GM19025 (cell line): ENCODE measurements at regions not wholly inside any gene's neighbourhood (a gene's known extent, or its start where the extent isn't known, plus 50 kb on each side); places are given as distances from the start of the nearest gene placed in this dataset.
"Not testable (repeated sequence)": the region's sequence is repeated elsewhere in the genome, so short reads cannot be mapped to it uniquely, and the experiment has no call there.

Experiments used
- ATAC-seq: cut with Tn5 transposase; IDR thresholded peaks from one replicate; pipeline ENCODE4 v1.9.1; 2021; ENCODE audit warnings: mild to moderate bottlenecking, low read depth, moderate library complexity; ENCODE audit not compliant: unreplicated experiment

GRCh38 chr18:8882632-8883408 lies 177.5 kb downstream of the MTCL1 start:
- no peak for ATAC-seq

DNA sequence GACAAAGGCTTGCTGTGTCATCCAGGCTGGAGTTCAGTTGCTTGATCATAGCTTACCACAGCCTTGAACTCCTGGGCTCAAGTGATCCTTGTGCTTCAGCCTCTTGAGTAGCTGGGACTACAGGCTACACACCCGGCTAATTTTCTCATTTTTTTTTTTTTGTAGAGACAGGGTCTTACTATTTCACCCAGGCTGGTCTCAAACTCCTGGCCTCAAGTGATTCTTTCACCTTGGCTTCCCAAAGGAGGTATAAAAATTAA lies 178.0 kb downstream of the MTCL1 start:
- ATAC-seq: no peak

GRCh38 chr18:8887877-8888276 lies 182.5 kb downstream of the MTCL1 start:
- ATAC-seq: not testable (repeated sequence)

DNA sequence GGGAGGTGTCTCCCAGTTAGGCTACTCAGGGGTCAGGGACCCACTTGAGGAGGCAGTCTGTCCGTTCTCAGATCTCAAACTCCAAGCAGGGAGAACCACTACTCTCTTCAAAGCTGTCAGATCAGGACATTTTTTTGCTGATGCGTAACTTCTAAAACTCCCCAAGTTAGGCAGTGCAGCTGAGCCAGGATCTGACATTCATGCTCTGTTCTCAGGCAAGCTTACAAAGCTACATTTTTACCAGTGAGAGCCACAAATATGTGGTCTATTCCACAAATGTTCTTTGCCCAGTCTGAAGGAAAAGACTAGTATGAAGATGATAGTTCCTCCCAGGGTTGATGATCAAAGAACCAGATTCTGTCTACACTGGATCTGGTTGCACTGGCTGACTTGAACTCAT lies 184.1 kb downstream of the MTCL1 start:
- no peak for ATAC-seq

DNA sequence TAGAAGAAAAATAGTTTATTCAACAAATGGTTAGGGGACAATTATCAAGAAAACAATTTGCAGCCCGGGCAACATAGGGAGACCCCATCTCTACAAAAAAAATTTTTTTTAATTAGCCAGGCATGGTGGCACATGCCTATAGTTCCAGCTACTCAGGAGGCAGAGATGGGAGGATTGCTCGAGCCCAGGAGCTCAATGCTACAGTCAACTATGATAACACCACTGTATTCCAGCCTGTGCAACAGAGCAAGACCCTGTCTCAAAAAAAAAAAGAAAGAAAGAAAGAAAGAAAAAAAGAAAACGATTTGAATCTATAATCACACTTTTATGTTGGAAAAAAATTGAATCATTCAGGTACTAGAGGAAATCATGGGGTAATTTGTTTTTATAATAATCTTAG lies 185.1 kb downstream of the MTCL1 start:
- ATAC-seq: not testable (repeated sequence)

GRCh38 chr18:8890957-8891464 lies 185.7 kb downstream of the MTCL1 start:
- no peak for ATAC-seq

GRCh38 chr18:8893221-8893620 lies 187.9 kb downstream of the MTCL1 start:
- ATAC-seq: no peak

DNA sequence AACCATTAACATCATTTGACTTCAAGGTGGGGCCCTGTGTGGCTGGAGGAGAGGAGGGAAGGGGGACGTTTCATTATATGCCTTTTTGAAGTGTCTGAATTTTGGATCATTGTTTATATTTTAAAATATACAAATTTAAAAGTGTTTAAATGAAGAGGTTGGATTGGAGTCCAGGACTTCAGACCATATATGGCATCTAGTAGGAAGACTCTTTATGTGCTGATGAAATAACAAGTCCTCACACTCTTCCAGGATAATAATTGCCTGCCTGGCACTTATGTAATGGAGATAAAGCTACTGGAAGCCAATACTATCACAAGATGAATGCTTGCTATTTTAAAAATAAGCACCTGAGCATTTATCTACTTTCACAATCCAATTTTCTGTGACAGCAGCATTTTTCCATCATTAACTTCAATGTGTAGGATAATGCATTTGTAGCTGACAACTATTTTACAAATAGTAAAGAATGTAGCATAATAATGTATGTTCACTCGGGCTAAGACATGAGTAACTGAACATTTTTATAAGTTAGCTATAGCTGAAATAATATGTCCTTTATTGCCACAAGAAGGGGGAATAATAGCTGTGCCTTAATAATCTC lies 188.4 kb downstream of the MTCL1 start:
- ATAC-seq: no peak

DNA sequence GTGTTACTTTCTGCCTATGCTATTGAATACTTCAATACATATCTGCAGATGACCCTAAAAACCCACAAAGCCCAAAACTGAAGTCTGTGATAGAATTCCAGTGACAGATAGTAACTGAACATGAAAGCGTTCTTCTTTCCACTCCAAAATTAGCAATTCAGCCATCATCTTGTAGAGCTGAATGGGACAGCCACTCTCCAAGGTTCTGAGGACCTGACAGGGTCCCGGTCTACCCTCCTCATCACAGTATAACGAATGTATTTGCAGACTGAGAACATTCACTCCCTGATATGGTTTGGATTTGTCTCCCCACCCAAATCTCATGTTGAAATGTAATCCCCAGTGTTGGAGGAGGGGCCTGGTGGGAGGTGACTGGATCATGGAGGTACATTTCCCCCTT lies 189.5 kb downstream of the MTCL1 start:
- no peak for ATAC-seq

DNA sequence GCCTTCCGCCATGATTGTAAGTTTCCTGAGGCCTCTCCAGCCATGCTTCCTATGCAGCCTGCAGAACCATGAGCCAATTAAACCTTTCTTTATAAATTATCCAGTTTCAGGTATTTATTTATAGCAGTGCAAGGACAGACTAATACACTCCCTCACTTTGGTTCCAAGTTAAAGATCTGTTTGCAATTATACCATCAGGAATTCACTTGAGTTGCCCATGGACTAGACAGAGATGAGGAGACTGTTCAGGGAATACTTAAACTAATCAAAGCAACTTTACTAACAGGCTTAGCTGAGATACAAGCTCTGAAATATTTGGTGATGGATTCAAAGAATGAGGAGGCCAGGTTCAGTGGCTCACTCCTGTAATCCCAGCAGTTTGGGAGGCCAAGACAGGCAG lies 190.0 kb downstream of the MTCL1 start:
- ATAC-seq: no peak

DNA sequence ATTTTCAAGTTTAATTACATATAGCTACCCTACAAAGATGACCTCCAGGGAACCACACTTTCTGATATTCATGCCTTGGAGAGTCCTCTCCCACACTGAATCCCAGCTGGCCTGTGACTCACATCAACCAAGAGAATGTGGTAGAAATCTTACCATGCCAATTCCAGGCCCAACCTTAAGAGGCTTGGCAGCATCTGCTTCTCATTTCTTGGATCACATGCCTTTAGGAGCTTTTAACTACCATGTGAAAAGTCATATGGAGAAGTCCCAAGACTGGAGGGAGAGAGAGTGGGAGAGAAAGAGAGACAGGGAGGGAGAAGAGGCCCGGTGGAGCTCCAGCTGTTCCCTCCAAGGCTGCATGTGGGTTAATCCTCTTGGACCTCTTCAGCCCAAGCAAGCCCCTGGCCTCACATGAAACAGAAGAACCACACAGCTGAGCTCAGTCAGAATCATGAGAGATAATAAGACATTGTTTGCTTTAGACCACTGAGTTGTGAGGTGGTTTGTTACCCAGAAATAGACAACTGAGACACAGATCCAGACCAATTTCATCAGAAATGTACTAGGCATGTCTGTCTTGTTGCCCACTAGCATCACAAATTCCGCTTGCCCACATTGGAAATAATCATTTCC lies 190.7 kb downstream of the MTCL1 start:
- no peak for ATAC-seq

GRCh38 chr18:8899000-8899399 lies 193.6 kb downstream of the MTCL1 start:
- no peak for ATAC-seq

- ATAC-seq: no peak
Measured at GRCh38 chr18:8900552-8900951, 195.2 kb downstream of the MTCL1 start.

DNA sequence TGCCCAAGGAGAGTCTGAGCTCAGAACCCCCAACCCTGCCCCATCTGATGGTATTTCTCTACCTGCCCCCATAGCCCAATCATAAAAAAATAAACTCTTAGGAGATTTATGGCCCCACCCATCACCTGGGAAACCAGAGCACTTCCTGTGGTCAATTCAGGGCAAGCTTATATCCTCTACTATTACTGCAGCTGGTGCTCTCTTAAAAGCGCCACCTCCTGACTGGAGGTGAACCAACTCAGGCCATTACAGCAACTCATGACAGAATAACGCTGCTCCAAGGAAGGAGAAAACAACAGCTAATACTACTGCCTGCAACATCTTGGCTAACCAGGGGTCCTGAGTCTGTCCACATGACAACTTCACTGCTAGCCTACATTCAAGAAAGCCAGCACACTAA lies 195.7 kb downstream of the MTCL1 start:
- ATAC-seq: no peak

- no peak for ATAC-seq
Measured at GRCh38 chr18:8904316-8904715, 198.2 kb upstream of the NDUFV2 start.

GRCh38 chr18:8908792-8909510 lies 193.5 kb upstream of the NDUFV2 start:
- no peak for ATAC-seq

GRCh38 chr18:8910186-8910822 lies 192.2 kb upstream of the NDUFV2 start:
- ATAC-seq: no peak

GRCh38 chr18:8910843-8911242 lies 191.7 kb upstream of the NDUFV2 start:
- ATAC-seq: no peak

DNA sequence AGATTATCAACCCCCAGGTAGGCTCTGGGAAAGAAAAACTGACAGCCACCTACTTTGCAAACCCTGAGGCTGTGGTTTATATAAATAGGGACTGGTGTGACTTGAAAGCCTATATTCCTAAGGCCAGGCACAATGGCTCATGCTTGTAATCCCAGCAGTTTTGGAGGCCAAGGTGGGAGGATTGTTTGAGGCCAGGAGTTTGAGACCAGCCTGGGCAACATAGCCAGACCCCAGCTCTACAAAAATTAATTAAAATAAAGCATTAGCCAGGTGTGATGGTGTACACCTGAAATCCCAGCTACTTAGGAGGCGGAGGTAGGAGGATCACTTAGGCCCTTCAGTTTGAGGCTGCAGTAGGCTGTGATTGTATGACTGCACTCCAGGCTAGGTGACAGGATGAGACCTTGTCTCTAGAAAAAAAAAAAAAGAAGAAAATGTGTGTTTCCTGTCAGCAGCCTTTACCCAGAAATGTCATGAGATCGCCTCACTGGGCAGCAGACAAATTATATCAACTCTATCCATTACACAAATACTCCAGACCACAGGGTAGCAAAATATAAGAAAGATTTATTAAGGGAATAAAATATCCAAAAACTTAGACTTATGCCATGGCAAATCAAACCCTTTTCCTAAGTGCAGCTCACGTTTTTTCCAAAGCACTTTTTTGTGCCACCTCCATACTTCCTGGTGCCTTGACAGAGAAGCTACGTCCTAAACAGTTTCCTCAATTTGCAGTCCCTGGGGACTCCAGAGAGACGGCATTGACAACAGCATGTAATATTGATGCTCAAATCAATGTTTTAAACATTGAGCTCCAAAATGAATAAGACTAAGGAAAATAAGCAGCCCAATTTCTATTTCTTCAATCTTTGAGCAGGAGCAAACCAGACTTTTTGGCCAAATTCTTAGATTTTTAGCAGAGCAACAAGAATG lies 190.8 kb upstream of the NDUFV2 start:
- no peak for ATAC-seq
